NCI-H2227 treated with DMSO at 0.1 percent for 48 hours (cell line): ENCODE measurements at regions not wholly inside any gene's neighbourhood (a gene's known extent, or its start where the extent isn't known, plus 50 kb on each side); places are given as distances from the start of the nearest gene placed in this dataset.

Experiments
- DNase-seq: peaks from one replicate; lab custom pipeline; 2025; lab: John Stamatoyannopoulos, UW

DNA sequence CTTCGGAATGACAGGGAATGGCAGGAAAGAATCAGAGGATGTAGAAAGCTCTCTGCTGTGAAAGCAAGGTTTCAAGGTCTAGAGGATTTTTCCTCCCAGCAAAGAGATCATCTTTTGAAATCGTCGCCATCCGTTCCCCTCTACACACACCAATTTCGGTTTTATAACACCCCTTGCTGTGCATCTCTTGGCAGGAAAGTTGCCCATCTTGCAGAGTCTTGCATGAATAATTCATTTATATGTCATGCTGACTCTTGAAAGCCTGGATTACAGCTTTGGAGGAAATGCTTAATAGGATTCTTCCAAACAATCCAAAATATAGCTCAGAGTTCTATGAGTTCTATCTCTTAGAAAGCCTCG lies 262.7 kb downstream of the CHL1 start:
- DNase-seq, result no peak

DNA sequence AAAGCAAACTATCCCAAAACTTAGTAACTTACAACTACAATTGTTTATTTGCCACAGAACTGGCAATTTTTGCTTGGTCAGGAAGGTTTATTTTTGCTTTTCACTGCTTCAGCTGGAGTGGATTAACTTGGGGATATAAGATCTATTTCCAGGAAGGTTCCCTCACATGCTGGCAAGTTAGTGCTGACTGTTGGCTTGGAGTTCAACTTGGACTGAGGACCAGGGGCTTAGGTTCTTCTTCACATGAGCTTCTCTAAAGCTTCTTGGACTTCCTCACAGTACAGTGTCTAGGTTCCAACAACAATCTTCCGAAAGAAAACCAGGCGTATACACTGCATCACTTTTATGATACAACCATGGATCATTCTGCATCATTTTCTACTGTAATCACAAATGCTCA lies 264.4 kb downstream of the CHL1 start:
- no peak for DNase-seq

DNA sequence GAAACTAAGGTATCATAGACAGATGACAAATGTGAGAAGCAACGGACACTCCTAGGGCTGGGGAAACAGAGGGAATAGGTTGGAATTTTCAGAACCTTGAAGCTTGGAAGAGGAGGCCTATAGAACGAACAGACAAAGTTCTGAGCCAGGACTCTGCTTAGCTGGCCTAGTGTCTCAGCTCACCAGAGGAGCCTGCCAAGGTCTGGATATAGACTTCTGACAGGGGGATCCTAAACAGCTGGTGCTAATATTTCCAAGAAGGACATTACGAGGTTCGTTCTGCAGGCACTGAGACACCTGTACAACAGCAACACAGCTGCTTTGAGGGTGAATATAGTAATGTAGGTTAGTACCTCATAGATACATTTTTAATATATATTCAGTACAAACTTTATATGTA lies 266.3 kb downstream of the CHL1 start:
- no peak for DNase-seq

DNA sequence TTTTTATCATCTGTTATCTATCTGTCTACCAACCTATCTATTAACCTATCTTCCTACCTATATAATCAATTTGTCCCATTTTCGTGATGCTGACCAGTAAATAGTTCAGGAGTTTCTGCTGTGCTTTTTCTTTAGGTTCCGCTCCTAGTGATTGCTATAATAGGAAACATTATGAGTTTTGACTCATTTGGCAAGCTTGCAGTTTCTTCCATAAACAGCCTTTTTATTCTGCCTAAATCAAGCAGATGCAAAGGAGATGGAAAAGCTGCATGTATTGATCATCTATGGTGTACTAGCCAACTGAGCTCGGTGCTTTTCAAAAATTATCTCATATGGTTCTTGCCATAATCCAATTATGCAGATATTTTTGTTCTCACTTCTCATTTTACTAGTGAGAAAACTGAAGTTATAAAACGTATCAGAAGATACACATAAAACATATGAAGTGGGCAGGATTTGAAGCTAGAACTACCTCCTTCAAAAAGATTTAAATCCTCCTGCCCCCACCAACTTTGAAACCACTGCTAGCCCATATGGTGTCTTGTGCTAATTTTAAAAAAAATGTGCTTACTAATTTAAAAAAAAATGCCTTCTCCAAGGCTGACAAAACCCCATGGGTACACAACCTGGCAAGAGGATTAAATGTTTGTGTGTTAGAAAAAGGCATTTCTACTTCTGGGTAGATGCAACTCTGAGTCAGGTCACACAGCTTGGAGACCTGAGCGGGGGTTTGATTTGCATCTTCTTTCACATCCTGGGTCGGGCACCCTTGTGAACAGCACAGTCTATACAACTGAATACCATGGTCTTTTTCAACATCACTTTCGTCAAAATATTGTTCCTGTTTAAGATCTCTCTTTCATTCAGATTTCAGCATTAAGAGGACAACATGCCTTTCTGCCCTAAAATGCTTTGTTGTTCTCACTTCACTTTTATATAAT lies 267.0 kb downstream of the CHL1 start:
- no peak for DNase-seq

DNA sequence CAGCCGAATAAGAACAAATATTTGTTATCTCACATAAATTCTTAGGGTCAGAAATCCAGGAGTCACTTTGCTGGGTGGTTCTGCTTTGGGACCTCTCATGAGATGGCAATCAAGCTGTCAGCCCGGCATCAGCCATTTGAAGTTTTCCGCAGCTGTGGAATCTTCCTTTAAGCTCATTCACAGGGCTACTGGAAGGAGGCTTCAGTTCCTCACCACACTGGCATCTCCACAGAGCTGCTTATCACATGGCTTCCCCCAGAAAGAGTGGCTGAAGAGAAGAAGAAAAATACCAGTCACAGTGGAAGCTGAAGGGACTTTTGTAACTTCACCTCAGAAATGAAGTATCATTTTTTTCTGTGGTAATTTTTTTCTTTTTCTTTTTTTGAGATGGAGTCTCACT lies 267.7 kb downstream of the CHL1 start:
- DNase-seq, result no peak

DNA sequence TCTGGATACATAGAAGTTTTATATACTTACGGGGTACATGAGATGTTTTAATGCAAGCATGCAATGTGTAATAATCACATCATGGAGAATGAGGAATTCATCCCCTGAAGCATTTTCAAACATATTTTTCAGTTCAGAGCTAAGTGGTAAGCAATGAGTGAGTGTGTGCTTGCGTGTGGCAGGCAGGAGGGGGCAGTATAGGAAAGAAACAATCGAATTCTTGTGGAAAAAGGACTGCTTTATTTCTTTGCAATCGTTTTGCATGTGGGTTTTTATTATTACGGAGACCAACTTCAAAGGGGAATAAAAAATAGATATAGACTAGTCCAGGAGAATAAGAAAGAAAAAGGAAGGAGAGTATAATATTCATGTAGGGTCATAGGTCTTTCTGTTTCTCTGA lies 271.6 kb downstream of the CHL1 start:
- DNase-seq, result no peak

DNA sequence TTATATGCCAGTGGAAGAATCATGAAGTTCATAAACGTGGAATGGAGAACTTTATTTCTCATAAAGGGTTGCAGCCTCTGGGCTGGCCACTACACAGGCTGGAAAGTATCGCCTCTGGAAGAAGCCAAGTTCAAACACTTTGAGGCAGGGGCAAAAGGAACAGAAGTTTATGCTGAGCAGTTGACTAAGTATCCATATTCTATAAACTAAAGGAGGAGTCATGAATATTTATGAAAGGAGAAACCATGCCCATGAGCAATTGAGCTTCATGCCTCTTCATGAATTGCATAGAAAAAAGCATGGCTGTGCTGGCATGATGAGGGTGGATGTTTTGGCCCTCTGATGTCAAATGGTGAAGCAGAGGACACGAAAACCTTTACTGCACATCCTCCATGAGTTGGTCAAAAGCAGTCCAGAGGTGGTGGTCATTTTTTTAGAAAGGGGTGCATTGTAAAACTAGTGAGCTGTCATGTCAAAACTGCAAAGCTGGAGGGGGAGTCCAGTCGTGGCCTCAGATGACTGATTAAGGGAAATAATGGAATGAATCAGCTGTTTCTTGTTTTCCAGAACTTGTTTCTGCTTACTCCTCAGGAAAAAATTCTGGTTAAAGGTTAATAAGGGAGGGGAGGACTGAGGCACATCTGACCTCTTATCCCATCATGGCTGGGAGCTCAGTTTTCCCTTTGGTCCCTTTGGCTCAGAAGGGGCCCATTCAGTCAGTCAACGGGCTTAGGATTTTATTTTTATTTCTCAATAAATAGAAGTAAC lies 276.7 kb downstream of the CHL1 start:
- DNase-seq, result no peak

DNA sequence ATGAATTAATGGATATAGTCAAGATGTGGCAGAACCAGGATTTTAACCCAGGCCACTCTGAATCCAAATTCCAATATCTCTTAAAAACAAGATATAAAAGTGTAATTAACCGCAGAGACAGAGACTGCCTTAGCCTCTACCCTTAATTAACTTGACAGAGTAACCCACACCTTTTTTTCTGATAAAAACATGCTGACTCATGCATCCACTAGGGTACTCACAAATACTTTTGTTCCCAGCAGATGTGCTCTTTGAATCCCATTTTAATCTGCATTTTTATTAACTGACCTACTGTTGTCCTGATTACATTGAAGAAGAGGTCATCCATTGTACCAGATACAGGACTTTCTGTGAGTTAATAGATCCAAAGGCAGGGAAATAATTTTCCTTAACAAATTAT lies 278.3 kb downstream of the CHL1 start:
- no peak for DNase-seq

DNA sequence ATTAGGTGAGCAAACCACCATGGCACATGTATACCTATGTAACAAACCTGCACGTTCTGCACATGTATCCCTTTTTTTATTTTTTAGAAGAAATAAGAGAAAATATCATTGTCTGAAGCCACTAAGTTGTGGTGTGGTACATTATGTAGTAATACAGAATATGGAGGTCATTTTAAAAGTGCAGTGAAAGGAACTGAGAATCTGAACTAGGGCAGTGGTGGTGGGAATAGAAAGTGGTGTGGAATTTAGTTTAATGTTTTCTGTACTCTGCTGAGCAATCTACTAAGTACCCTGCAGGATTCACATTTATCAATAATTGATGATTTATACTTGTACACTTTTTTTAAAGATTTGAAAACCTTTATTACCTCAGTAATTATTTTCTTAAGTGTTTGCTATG lies 283.5 kb downstream of the CHL1 start:
- DNase-seq, result no peak

DNA sequence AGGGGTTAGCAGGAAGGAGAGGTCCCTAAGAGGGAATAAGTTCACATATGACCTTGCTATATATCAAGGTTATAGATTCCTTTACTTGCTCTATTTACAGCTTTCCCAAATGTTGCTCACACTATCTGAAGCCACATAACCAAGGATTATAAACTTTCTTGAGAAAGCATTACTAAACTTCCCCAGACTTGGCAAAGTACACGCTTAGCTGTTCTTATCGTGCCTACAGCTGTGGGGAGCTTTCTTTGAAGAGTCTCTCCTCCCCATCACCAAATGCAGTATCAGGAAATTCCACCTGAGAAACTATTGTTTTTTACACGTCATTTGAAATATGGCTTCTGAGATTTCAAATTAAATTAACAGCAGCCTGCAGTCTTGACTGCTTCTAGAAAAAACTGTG lies 284.5 kb downstream of the CHL1 start:
- no peak for DNase-seq

DNA sequence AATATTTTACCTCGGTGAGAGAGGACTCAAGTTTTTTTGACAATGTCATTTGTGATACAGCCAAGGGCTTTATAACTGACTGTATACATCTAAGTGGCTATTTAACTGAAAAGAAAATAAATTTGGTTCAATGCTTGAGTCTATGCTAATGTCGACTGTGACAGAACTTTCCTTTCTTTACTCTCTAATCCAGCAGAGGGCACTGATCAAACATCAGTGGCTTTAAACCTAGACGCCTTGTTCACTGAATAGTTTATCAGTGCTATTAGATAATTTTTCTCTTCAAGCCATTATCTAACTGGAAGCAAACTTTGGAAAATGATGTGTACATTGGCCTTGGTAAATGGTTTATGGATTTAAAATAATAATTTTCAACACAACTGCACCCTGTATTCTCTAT lies 285.1 kb downstream of the CHL1 start:
- no peak for DNase-seq

DNA sequence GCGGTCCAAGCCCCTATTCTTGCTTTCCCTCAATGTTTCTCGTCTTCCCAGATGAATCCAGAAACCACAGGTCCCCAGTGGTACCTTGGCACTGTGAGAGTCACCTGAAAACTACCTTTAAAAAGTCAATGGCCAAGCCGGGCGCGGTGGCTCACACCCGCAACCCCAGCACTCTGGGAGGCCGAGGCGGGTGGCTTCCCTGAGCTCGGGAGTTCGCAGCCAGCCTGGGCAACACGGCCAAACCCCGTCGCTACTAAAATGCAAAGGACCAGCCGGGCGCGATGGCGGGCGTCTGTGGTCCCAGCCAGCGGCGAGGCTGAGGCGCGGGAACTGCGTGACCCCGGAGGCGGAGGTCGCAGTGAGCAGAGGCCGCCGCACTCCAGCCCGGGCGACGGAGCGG lies 285.9 kb downstream of the CHL1 start:
- no peak for DNase-seq

DNA sequence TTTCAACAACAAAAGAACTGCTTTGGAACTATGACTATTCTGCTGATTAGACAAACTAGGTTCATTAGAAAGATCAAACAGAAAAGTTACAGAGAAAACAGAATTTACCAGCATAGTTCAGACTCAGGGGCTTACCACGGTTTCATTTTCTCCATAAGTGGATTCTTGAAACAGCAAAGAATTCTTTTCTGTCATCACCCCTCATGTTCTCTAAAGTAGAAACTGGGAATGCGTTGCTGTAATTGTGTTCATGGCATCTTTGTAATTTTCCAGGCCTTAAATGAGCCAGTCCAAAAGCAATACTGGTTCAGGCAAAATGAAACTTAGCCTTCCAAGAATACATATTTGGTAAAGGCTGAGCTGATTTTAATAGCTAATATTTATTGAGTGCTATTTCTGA lies 287.8 kb downstream of the CHL1 start:
- DNase-seq, result no peak

DNA sequence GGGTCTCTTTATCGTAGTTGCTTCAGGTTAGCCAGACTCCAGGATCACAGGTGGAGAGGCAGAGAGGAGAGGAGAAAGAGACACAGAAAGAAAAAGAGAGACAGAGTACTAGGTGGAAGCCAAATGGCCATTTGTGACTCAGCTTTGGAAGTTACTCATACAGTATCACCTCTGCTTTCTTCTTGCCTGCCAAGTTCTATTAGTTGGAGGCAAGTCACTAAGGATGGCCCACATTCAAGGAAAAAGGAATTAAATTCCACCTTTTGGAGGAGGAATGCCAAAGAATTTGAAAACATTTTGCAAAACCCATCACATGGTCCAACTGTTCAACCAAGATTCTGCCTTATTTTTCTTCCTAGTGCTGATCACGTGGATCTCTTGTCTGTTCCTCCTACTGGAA lies 291.1 kb downstream of the CHL1 start:
- no peak for DNase-seq

DNA sequence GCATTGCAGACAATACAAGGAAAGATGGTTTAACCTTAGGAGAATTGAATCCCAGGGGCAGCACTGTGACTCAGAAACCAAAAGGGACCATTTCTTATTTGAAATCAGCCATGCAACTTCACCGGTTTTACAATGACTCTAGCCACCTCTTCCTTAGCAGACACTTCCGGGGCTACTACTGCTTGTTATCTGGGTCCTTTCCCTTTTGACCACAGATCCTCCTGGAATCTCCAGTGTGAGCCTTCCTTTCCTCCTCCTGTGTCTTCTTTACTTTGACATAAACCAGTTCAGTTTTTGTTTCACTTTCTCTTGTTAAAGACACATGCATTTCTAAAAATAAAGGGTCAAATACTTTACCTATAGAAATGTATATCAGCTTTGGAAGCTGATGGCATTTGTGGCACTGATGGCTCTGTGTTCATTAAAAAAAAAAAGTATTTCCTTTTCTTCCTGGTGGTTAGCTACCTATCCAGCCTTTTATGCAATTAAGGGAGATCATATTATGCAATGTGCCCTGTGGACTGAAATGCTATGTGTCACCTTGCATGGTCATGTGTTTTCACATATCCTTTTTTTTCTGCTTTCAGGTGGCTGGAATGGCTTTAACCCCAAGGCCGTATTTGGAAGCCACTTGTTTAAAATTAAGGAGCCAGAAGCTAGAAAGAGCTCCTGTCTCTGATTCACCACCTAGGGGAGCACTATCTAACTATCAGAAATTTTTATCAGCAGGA lies 296.2 kb downstream of the CHL1 start:
- no peak for DNase-seq

DNA sequence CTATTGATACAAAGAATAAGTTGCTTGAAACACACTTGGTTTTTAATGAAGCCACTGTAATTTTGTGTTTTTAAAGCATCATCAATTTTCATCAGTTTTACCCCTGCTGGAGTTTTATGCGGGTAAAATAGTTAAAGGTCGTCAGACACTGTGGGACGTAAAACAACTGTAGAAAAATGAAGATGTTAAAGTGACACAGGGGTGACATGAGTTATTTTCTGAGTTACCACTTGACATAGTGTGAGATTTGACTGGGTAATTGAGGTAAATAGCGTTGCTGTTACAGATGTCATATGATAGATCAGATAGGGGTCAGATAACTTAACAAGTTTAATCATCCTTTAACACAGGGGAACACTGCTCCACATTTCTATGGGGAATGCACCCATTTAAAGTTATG lies 297.6 kb downstream of the CHL1 start:
- DNase-seq, result peak; percentile 42

DNA sequence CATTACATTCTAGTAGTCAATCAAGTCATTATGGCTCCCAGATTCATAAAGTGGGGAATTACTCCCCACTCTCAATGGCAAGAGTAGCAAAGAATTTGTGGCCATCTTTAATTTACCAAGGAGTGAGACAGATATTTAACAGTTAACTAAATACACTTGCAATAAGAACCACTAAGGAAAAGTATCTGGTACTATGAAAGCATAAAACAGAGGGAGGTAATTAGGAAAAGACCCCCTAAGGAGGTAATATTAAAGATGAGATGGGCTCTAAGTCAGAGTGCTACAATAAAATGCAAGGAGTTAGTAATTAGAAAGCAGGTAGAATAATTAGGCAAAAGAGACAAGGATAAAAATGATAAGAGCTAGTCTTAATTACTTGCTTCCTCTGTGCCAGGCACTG lies 301.9 kb downstream of the CHL1 start:
- no peak for DNase-seq

DNA sequence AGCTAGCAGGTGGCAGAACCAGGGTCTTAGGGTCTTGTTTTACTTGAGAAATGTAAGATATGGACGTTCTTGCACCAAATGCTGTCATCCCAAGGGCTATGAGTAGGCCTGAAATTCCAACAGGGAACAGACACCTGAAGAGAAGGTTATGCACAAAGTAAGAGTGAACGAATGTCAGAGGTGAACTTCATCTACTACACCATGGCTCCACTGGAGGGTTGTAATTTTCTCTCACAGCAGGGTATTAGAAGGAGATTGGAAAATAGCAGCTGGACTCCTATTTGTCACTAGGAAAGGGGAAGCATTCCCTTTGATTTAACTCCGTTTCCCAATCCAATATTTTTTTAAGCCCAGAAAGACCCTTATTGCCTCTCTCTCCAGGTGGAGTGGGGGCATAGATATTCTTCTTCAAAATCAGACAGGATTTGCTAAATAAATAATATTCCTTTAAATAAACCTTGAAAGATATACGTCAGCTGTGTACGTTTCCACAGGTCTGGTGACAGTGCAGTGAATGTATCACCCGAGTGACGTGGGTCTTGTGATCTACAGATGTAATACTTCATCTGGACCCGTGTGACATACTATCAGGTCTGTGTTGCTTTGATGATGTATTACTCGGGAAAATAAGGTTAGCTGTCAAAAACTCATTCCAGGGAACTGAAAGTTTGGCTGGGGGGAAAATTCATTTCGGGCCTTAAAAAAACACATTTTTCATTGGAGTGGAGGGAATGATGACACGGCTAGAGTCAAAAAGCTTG lies 302.6 kb downstream of the CHL1 start:
- peak; percentile 6 for DNase-seq

DNA sequence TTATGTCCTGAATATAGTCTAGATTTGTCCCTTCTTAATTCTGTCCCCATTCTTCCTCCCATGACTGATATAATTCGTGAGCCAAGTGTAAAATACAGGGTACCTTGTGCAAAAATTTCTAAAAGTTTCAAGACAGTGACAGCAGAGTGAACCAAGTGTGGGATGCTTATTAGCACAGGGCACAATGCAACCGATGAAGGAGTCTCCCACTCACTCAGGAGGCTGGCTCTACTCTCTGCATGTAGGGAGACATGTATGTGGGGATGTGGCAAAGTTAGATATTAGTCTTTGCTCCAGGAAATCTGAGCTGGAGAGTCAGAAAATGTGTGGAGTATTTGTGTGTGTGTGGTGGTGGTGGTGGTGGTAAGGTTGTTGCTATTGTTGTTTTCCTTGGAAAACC lies 305.9 kb downstream of the CHL1 start:
- no peak for DNase-seq

DNA sequence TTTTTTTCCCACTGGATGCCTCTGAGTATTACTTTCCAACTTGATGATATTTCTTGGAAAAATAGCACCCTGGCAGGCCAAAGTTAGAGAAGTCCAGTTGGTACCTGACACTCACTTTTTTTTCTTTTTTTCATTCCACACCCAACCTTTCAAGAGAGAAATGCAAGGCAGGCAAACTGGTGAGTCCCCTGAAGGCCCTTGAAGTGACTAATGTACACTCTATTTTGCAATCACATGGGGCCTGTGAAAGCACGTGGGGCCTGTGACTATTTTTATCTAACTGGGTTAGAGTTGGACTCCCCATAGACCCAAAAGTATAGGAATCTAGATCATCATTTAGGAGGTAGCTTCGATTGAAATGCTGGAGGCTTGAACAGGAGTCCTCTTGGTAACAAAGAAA lies 316.7 kb downstream of the CHL1 start:
- DNase-seq, result no peak

DNA sequence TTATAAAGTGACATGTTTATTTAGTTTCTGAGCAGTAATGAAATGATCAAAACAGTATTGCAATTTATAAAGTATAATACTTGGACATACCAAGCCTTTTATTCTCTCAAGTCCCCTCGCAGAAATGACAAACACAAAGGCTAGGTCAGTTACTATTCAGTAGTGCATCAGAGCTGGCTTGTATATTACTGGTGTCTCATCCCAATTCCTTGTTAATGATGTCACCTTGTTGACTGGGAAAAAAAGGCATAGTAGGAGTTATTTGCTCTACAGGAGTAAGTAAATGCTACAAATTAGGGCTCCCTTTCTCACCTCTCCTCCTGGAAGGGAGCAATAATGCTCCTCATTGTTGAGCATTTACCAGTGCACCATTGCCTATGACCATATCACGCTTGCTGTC lies 317.6 kb downstream of the CHL1 start:
- no peak for DNase-seq

DNA sequence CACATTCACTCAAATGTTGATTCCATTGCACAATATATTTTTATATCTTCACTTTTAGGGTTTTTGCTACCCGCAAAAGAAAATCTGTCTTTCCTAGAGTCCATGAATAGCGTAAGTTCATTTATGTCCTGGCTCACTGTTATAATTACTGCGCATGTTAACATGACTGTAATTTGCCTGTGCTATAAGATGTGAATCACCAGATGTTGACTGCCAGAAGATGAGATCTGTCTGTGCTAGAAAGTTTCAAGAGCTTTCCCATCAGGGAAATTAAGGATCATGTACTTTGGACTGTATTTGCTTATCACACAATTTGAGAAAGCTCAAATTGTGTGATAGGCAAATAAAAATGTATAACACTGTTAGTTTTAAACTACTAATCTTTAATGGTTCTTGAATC lies 322.5 kb downstream of the CHL1 start:
- DNase-seq, result no peak
